ENCODE measurements at regions not wholly inside any gene's neighbourhood (a gene's known extent, or its start where the extent isn't known, plus 50 kb on each side); places are given as distances from the start of the nearest gene placed in this dataset.

- TF ChIP-seq, protein P1, sequence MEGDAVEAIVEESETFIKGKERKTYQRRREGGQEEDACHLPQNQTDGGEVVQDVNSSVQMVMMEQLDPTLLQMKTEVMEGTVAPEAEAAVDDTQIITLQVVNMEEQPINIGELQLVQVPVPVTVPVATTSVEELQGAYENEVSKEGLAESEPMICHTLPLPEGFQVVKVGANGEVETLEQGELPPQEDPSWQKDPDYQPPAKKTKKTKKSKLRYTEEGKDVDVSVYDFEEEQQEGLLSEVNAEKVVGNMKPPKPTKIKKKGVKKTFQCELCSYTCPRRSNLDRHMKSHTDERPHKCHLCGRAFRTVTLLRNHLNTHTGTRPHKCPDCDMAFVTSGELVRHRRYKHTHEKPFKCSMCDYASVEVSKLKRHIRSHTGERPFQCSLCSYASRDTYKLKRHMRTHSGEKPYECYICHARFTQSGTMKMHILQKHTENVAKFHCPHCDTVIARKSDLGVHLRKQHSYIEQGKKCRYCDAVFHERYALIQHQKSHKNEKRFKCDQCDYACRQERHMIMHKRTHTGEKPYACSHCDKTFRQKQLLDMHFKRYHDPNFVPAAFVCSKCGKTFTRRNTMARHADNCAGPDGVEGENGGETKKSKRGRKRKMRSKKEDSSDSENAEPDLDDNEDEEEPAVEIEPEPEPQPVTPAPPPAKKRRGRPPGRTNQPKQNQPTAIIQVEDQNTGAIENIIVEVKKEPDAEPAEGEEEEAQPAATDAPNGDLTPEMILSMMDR (IDR thresholded peaks at IDR 0.05) = no peak
- TF ChIP-seq POLR2A (IDR thresholded peaks at IDR 0.05) (no peak), EP300 (IDR thresholded peaks at IDR 0.05) (no peak)
Measured at GRCh38 chr20:12410783-12411182, 493.1 kb downstream of the BTBD3 start.

Data from upper lobe of left lung (tissue), 4 donors.